Head of caudate nucleus (tissue), 42 donors: ENCODE measurements at regions not wholly inside any gene's neighbourhood (a gene's known extent, or its start where the extent isn't known, plus 50 kb on each side); places are given as distances from the start of the nearest gene placed in this dataset.
"Not testable (repeated sequence)": the region's sequence is repeated elsewhere in the genome, so short reads cannot be mapped to it uniquely, and the experiment has no call there.

ENCODE experiments used
- DNase-seq, 42 donors: peaks; one replicate each; pipeline versions ENCODE4 v3.0.0 to v3.0.0-alpha.2; 2020 to 2021; ENCODE audit warnings: mixed read lengths in 7 of 42
- intact Hi-C: fragments of 100-400 bp; cut with DNase I; formaldehyde crosslinking; loops from one replicate; pipeline ENCODE4 v1.15.0; 2022

- intact Hi-C loops, DNase-seq: not testable (repeated sequence)
These were observed 75.2 kb upstream of the ERV3-1 start for GRCh38 chr7:65081669-65082055.

GRCh38 chr7:65080799-65081668 is 74.5 kb upstream of the ERV3-1 start:
- DNase-seq: peak; percentile 95 to 99 (median 97)
- intact Hi-C loops: not testable (repeated sequence)

GRCh38 chr7:65074959-65075358 is 68.5 kb upstream of the ERV3-1 start:
- intact Hi-C loops, DNase-seq: not testable (repeated sequence)

GRCh38 chr7:65073160-65073559 is 66.7 kb upstream of the ERV3-1 start:
- DNase-seq, intact Hi-C loops: not testable (repeated sequence)

GRCh38 chr7:65071854-65072431 is 65.5 kb upstream of the ERV3-1 start:
- DNase-seq, intact Hi-C loops: not testable (repeated sequence)

GRCh38 chr7:65069476-65069875 is 63.0 kb upstream of the ERV3-1 start:
- intact Hi-C loops, DNase-seq: not testable (repeated sequence)

GRCh38 chr7:65062566-65062965 is 56.1 kb upstream of the ERV3-1 start:
- intact Hi-C loops, DNase-seq: not testable (repeated sequence)

- DNase-seq, intact Hi-C loops: not testable (repeated sequence)
These were observed 52.8 kb upstream of the ERV3-1 start for GRCh38 chr7:65059247-65059646.
